Neuron (in vitro differentiated cells): ENCODE measurements at regions not wholly inside any gene's neighbourhood (a gene's known extent, or its start where the extent isn't known, plus 50 kb on each side); places are given as distances from the start of the nearest gene placed in this dataset.

Source experiments
- H2AFZ ChIP-seq: one replicate; pipeline ENCODE4 v1.6.1; 2013; ENCODE audit warnings: low read depth, mild to moderate bottlenecking, inconsistent platforms, low read length, moderate library complexity
- H3K27me3 ChIP-seq: one replicate; pipeline ENCODE4 v1.6.1; 2013; ENCODE audit warnings: low read length; ENCODE audit not compliant: insufficient read depth
- H3K36me3 ChIP-seq: one replicate; pipeline ENCODE4 v1.6.1; 2013; ENCODE audit warnings: low read length; ENCODE audit not compliant: insufficient read depth
- H3K4me1 ChIP-seq: one replicate; pipeline ENCODE4 v1.6.1; 2013; ENCODE audit warnings: low read length; ENCODE audit not compliant: insufficient read depth
- H3K4me3 ChIP-seq: 2 replicates; pipeline ENCODE4 v1.5.1; 2013; ENCODE audit warnings: mild to moderate bottlenecking, low read length, moderate library complexity
- H3K9me3 ChIP-seq: one replicate; pipeline ENCODE4 v1.6.1; 2013; ENCODE audit warnings: low read length

GRCh38 chr15:70356062-70356860 is 258.5 kb upstream of the TLE3 start:
- H3K9me3 ChIP-seq: no peaks in the 10 kb centered on the region
- no peaks in the 10 kb centered on the region for H3K4me1 ChIP-seq
- H3K4me3 ChIP-seq: no peak overlapping the region
- no peaks in the 10 kb centered on the region for H3K36me3 ChIP-seq
- no peaks in the 10 kb centered on the region for H3K27me3 ChIP-seq
- no peak overlapping the region for H2AFZ ChIP-seq

- Histone ChIP-seq H2AFZ (no peak overlapping the region), H3K9me3 (no peaks in the 10 kb centered on the region), H3K27me3 (no peaks in the 10 kb centered on the region), H3K4me1 (no peaks in the 10 kb centered on the region), H3K36me3 (no peaks in the 10 kb centered on the region), H3K4me3 (no peak overlapping the region)
Observed at GRCh38 chr15:70355275-70355795, 257.6 kb upstream of the TLE3 start.

- no peak overlapping the region for H3K4me3 ChIP-seq
- no peaks in the 10 kb centered on the region for H3K27me3 ChIP-seq
- no peaks in the 10 kb centered on the region for H3K4me1 ChIP-seq
- no peaks in the 10 kb centered on the region for H3K9me3 ChIP-seq
- no peaks in the 10 kb centered on the region for H3K36me3 ChIP-seq
- no peak overlapping the region for H2AFZ ChIP-seq
Observed at GRCh38 chr15:70354346-70354905, 256.7 kb upstream of the TLE3 start.

- H2AFZ ChIP-seq: no peak overlapping the region
- H3K36me3 ChIP-seq: no peaks in the 10 kb centered on the region
- H3K4me1 ChIP-seq: no peaks in the 10 kb centered on the region
- H3K27me3 ChIP-seq: no peaks in the 10 kb centered on the region
- no peak overlapping the region for H3K4me3 ChIP-seq
- no peaks in the 10 kb centered on the region for H3K9me3 ChIP-seq
Observed at GRCh38 chr15:70353606-70354345, 256.1 kb upstream of the TLE3 start.

GRCh38 chr15:70351941-70352774 is 254.4 kb upstream of the TLE3 start:
- Histone ChIP-seq H3K36me3 (no peaks in the 10 kb centered on the region), H3K4me1 (no peaks in the 10 kb centered on the region), H2AFZ (no peak overlapping the region), H3K4me3 (no peak overlapping the region), H3K9me3 (no peaks in the 10 kb centered on the region), H3K27me3 (no peaks in the 10 kb centered on the region)

- no peak overlapping the region for H3K4me3 ChIP-seq
- no peaks in the 10 kb centered on the region for H3K36me3 ChIP-seq
- H3K9me3 ChIP-seq: no peaks in the 10 kb centered on the region
- no peaks in the 10 kb centered on the region for H3K27me3 ChIP-seq
- no peaks in the 10 kb centered on the region for H3K4me1 ChIP-seq
- H2AFZ ChIP-seq: no peak overlapping the region
Observed at GRCh38 chr15:70351391-70351790, 253.7 kb upstream of the TLE3 start.

- Histone ChIP-seq H3K27me3 (no peaks in the 10 kb centered on the region), H3K4me3 (no peak overlapping the region), H3K9me3 (no peaks in the 10 kb centered on the region), H3K36me3 (no peaks in the 10 kb centered on the region), H2AFZ (no peak overlapping the region), H3K4me1 (no peaks in the 10 kb centered on the region)
Observed at GRCh38 chr15:70348581-70349344, 251.0 kb upstream of the TLE3 start.

GRCh38 chr15:70348226-70348543 is 250.5 kb upstream of the TLE3 start:
- Histone ChIP-seq H3K9me3 (no peaks in the 10 kb centered on the region), H3K27me3 (no peaks in the 10 kb centered on the region), H3K4me3 (no peak overlapping the region), H2AFZ (no peak overlapping the region), H3K4me1 (no peaks in the 10 kb centered on the region), H3K36me3 (no peaks in the 10 kb centered on the region)

GRCh38 chr15:70347321-70348225 is 249.9 kb upstream of the TLE3 start:
- no peaks in the 10 kb centered on the region for H3K9me3 ChIP-seq
- H2AFZ ChIP-seq: no peak overlapping the region
- no peaks in the 10 kb centered on the region for H3K27me3 ChIP-seq
- no peaks in the 10 kb centered on the region for H3K36me3 ChIP-seq
- no peak overlapping the region for H3K4me3 ChIP-seq
- H3K4me1 ChIP-seq: no peaks in the 10 kb centered on the region

- H2AFZ ChIP-seq: no peak overlapping the region
- no peaks in the 10 kb centered on the region for H3K36me3 ChIP-seq
- H3K4me1 ChIP-seq: no peaks in the 10 kb centered on the region
- H3K27me3 ChIP-seq: no peaks in the 10 kb centered on the region
- no peaks in the 10 kb centered on the region for H3K9me3 ChIP-seq
- no peak overlapping the region for H3K4me3 ChIP-seq
Observed at GRCh38 chr15:70345251-70346019, 247.7 kb upstream of the TLE3 start.

- H3K36me3 ChIP-seq: no peaks in the 10 kb centered on the region
- H3K4me1 ChIP-seq: no peaks in the 10 kb centered on the region
- no peaks in the 10 kb centered on the region for H3K27me3 ChIP-seq
Observed at GRCh38 chr15:70344666-70345065, 246.9 kb upstream of the TLE3 start.

More at GRCh38 chr15:70344666-70345065, 246.9 kb upstream of the TLE3 start:
- Histone ChIP-seq H2AFZ (no peak overlapping the region), H3K9me3 (no peaks in the 10 kb centered on the region), H3K4me3 (no peak overlapping the region)
